Neuron (in vitro differentiated cells): ENCODE measurements at regions not wholly inside any gene's neighbourhood (a gene's known extent, or its start where the extent isn't known, plus 50 kb on each side); places are given as distances from the start of the nearest gene placed in this dataset.
"Not testable (repeated sequence)": the region's sequence is repeated elsewhere in the genome, so short reads cannot be mapped to it uniquely, and the experiment has no call there.

Experiments used
- H2AFZ ChIP-seq: one replicate; pipeline ENCODE4 v1.6.1; 2013; ENCODE audit warnings: low read depth, mild to moderate bottlenecking, inconsistent platforms, low read length, moderate library complexity
- H3K27me3 ChIP-seq: one replicate; pipeline ENCODE4 v1.6.1; 2013; ENCODE audit warnings: low read length; ENCODE audit not compliant: insufficient read depth
- H3K36me3 ChIP-seq: one replicate; pipeline ENCODE4 v1.6.1; 2013; ENCODE audit warnings: low read length; ENCODE audit not compliant: insufficient read depth
- H3K4me1 ChIP-seq: one replicate; pipeline ENCODE4 v1.6.1; 2013; ENCODE audit warnings: low read length; ENCODE audit not compliant: insufficient read depth
- H3K4me3 ChIP-seq: 2 replicates; pipeline ENCODE4 v1.5.1; 2013; ENCODE audit warnings: mild to moderate bottlenecking, low read length, moderate library complexity
- H3K9me3 ChIP-seq: one replicate; pipeline ENCODE4 v1.6.1; 2013; ENCODE audit warnings: low read length

- Histone ChIP-seq H3K4me3 (no peak overlapping the region), H3K27me3 (no peaks in the 10 kb centered on the region), H2AFZ (no peak overlapping the region), H3K9me3 (no peaks in the 10 kb centered on the region), H3K4me1 (no peaks in the 10 kb centered on the region), H3K36me3 (no peaks in the 10 kb centered on the region)
These were observed 368.3 kb downstream of the CAAP1 start for GRCh38 chr9:26524267-26524666.

- Histone ChIP-seq H3K36me3 (no peaks in the 10 kb centered on the region), H3K4me1 (no peaks in the 10 kb centered on the region), H3K4me3 (no peak overlapping the region), H3K9me3 (no peaks in the 10 kb centered on the region), H2AFZ (no peak overlapping the region), H3K27me3 (no peaks in the 10 kb centered on the region)
These were observed 369.0 kb downstream of the CAAP1 start for GRCh38 chr9:26523577-26523976.

- H3K36me3 ChIP-seq: no peaks in the 10 kb centered on the region
- H3K27me3 ChIP-seq: no peaks in the 10 kb centered on the region
- no peak overlapping the region for H3K4me3 ChIP-seq
- no peak overlapping the region for H2AFZ ChIP-seq
- peaks cover 10% of the 10 kb centered on the region for H3K4me1 ChIP-seq
- no peaks in the 10 kb centered on the region for H3K9me3 ChIP-seq
These were observed 372.5 kb downstream of the CAAP1 start for GRCh38 chr9:26520141-26520540.

- Histone ChIP-seq H3K4me3 (no peak overlapping the region), H2AFZ (no peak overlapping the region), H3K27me3 (no peaks in the 10 kb centered on the region), H3K9me3 (no peaks in the 10 kb centered on the region), H3K4me1 (peaks cover 10% of the 10 kb centered on the region), H3K36me3 (no peaks in the 10 kb centered on the region)
These were observed 375.7 kb downstream of the CAAP1 start for GRCh38 chr9:26516773-26517343.

GRCh38 chr9:26513730-26514129 is 378.9 kb downstream of the CAAP1 start:
- Histone ChIP-seq H3K4me3 (no peak overlapping the region), H3K27me3 (no peaks in the 10 kb centered on the region), H3K36me3 (no peaks in the 10 kb centered on the region), H3K4me1 (peaks cover 10% of the 10 kb centered on the region), H2AFZ (no peak overlapping the region), H3K9me3 (no peaks in the 10 kb centered on the region)

- Histone ChIP-seq H2AFZ (no peak overlapping the region), H3K4me1 (no peaks in the 10 kb centered on the region), H3K9me3 (no peaks in the 10 kb centered on the region), H3K4me3 (no peak overlapping the region), H3K36me3 (no peaks in the 10 kb centered on the region), H3K27me3 (no peaks in the 10 kb centered on the region)
These were observed 382.5 kb downstream of the CAAP1 start for GRCh38 chr9:26510137-26510536.

- no peaks in the 10 kb centered on the region for H3K9me3 ChIP-seq
- no peak overlapping the region for H2AFZ ChIP-seq
- no peaks in the 10 kb centered on the region for H3K27me3 ChIP-seq
- H3K36me3 ChIP-seq: no peaks in the 10 kb centered on the region
- no peak overlapping the region for H3K4me3 ChIP-seq
- H3K4me1 ChIP-seq: no peaks in the 10 kb centered on the region
These were observed 383.7 kb downstream of the CAAP1 start for GRCh38 chr9:26508897-26509296.

GRCh38 chr9:26504057-26504456 is 388.5 kb downstream of the CAAP1 start:
- H3K27me3 ChIP-seq: no peaks in the 10 kb centered on the region
- H3K4me3 ChIP-seq: no peak overlapping the region
- H3K36me3 ChIP-seq: no peaks in the 10 kb centered on the region

GRCh38 chr9:26502311-26502710 is 390.3 kb downstream of the CAAP1 start:
- H3K27me3 ChIP-seq: no peaks in the 10 kb centered on the region
- H3K36me3 ChIP-seq: no peaks in the 10 kb centered on the region
- H3K4me1 ChIP-seq: no peaks in the 10 kb centered on the region
- no peaks in the 10 kb centered on the region for H3K9me3 ChIP-seq
- H3K4me3 ChIP-seq: no peak overlapping the region
- H2AFZ ChIP-seq: no peak overlapping the region

More at GRCh38 chr9:26504057-26504456, 388.5 kb downstream of the CAAP1 start:
- Histone ChIP-seq H3K4me1 (no peaks in the 10 kb centered on the region), H3K9me3 (no peaks in the 10 kb centered on the region), H2AFZ (no peak overlapping the region)

GRCh38 chr9:26500471-26500870 is 392.1 kb downstream of the CAAP1 start:
- Histone ChIP-seq H3K4me3 (no peak overlapping the region), H3K9me3 (no peaks in the 10 kb centered on the region), H3K36me3 (no peaks in the 10 kb centered on the region), H3K27me3 (no peaks in the 10 kb centered on the region), H3K4me1 (no peaks in the 10 kb centered on the region), H2AFZ (no peak overlapping the region)

- H3K27me3 ChIP-seq, H3K9me3 ChIP-seq, H3K4me3 ChIP-seq, H3K36me3 ChIP-seq, H3K4me1 ChIP-seq, H2AFZ ChIP-seq: not testable (repeated sequence)
These were observed 399.7 kb downstream of the CAAP1 start for GRCh38 chr9:26492608-26493521.

GRCh38 chr9:26491922-26492607 is 400.5 kb downstream of the CAAP1 start:
- not testable (repeated sequence) for H3K27me3 ChIP-seq, H3K36me3 ChIP-seq, H3K9me3 ChIP-seq, H3K4me3 ChIP-seq, H3K4me1 ChIP-seq, H2AFZ ChIP-seq

GRCh38 chr9:26483991-26484390 is 408.6 kb downstream of the CAAP1 start:
- Histone ChIP-seq H3K36me3 (no peaks in the 10 kb centered on the region), H3K4me1 (no peaks in the 10 kb centered on the region), H3K9me3 (no peaks in the 10 kb centered on the region), H3K4me3 (no peak overlapping the region), H2AFZ (no peak overlapping the region), H3K27me3 (no peaks in the 10 kb centered on the region)
